NCI-H345 treated with DMSO at 0.1 percent for 48 hours (cell line): ENCODE measurements at regions not wholly inside any gene's neighbourhood (a gene's known extent, or its start where the extent isn't known, plus 50 kb on each side); places are given as distances from the start of the nearest gene placed in this dataset.
A peak's percentile ranks its signal among the peaks of the same experiment; 100 is the strongest.

Experiments used
- DNase-seq: peaks from one replicate; lab custom pipeline; 2025; ENCODE audit not compliant: unreplicated experiment; lab: John Stamatoyannopoulos, UW

DNA sequence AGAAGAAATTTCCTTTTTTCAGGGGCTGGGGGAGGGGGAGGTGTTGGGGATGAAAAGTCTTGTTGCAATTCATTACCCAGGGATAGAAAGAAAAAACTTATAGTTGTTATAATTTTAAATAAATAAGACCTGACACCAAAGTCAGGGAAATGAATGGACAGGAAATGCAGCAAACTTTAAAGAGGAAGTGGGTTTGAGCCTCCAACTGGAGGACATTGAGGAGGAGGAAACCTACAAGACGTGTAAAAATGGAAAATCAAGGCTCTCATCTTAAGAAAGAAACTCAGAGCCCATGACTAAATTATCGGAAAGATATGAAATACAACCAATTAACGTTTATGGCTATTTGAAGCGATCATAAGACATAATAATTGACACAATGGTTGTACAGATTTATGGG is 54.4 kb downstream of the NIBAN1 start:
- DNase-seq: no peak

DNA sequence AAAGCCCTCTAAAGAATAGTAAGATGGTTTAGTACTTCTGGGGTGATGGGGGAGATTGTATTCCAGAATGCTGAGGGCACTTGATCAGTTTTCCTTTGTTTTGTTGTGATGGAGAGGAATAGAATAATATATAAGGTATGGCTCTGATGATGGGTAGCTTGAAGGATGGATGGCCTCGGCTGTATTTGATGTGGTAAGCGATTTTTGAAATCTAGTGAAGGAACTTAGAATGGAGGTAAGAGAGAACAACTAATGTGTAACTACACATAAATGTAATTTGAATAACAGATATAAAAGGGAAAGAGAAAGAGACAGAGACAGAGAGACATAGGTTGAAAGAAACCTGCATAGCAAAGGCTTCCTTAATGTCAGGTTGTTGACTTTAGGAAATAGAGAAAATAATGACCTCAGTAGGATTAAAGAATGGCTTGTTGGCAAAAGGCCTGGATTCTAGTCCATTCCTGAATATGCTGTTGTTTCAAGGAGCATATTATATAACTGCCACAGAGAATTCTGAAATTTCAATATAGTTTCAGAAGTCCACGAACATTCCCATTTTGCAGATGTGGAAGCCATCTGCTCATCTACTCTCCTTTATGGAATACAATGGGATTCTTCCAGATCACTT is 58.7 kb downstream of the NIBAN1 start:
- DNase-seq: no peak

- no peak for DNase-seq
Observed at GRCh38 chr1:184914149-184914548, 60.2 kb downstream of the NIBAN1 start.

DNA sequence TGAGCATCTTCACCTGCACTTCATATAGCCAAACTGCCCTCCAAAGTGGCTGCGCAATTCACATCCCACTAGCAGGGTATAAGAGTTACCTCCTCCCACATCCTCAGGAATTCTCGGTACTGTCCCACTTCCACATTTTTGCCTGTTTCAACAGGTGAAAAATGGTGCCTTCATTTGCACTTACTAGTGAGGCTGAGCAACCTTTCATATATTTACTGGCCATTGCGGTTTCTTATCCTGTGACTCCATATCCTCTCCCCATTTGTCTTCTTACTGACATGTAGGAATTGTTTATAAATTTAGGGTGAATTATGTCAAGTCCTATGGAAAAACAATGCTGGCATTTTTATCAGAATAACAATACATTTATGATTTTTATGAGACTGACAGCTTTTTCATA is 61.9 kb downstream of the NIBAN1 start:
- no peak for DNase-seq

- no peak for DNase-seq
Observed at GRCh38 chr1:184911830-184912229, 62.5 kb downstream of the NIBAN1 start.

DNA sequence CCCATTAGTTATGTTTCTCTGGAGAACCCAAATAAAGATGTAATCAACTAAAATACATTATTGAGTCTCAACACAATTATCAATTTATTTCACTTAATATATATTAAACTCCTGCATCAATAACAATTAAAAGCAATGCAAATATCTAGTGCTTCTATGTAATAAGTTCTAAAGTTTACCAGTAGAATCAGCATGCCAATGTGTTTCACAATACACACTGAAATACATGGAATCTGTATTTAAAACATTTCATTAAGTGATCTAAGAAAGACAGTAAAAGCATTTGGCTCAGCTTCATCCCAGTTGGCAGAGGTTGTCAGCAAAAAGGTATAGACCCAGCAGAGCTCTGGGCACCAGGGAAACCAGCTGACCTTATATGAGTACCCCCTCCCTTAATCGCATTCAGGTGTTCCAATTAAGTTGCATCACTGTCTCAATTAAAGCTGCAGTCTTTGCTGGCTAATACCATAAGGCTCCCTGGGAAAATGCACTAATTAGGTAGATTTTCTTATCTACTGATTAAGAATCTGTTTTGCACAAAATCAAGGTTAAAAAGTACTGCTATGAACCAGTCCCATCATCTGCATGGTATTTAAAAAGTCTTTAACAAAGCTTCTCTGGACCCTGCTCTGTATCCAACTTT is 63.1 kb downstream of the NIBAN1 start:
- DNase-seq: no peak

DNA sequence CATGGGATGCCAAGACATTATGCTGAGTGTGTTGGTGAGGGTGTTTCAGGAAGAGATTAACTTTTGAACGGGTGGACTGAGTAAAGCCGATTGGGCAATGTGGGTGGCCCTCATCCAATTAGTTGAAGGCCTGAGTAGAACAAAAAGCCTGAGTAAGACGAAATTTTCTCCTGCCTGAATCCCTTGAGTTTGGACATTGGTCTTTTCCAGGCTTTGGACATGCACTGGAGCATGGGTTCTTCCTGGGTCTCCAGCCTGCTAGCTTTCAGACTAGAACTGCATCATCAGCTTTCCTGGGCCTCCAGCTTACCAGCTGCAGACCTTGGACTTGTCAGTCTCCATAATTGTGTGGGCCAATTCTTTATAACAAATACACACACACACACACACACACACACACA is 63.6 kb downstream of the NIBAN1 start:
- no peak for DNase-seq

DNA sequence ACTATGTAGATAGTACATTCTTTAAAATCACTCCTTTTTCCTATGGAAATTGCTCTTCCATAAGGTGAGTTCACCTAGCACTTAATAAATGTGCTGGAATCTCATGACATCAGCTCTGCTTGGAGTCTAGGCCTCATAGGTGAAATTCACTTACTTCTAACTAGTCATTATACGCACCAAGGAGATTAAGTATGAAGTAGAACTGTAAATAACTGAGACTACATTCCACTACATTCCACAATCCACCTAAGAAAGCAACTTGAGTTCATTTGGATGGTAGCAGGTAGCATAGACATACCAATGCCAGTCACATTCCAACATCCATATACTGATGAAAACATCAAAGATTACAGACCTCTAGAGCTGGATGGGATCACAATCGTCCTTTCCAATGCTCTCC is 64.3 kb downstream of the NIBAN1 start:
- no peak for DNase-seq

DNA sequence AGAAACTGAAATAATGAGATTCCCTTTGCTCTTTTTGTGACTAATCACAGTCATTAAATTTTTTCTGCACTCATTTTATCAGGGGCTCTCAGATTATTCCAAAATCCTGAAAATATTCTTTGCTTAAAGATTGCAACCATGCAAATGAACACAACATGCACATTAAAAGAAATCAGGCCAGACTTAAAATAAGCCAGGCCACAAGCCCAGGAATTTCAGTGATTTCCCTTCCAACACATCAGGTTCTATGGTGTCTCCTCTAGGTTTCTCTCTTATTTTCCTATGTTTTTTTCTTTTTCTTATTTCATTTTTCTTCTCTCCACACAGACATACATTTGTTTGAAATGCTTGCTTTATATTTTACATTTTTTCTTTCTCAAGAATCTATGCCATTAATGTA is 65.3 kb downstream of the NIBAN1 start:
- no peak for DNase-seq

GRCh38 chr1:184908506-184908905 is 65.8 kb downstream of the NIBAN1 start:
- DNase-seq: no peak

DNA sequence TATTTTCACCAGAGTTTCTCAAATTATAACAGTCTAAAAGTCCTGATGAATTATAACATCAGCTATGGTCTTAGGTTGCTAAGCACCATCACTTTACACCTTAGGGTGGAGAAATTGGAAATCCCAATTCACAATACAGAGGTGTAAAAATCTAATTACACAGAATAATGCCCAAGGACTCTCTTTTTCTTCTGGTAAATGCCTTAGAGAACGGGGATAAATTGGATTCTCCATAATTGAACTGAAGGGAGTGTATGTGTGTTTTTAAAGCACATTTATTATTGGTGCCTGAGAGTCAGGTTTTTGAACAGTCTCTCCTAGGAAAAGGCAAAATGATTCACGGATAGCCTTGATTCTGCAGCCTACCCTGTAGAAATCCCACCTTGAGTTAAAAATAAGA is 66.8 kb downstream of the NIBAN1 start:
- no peak for DNase-seq

DNA sequence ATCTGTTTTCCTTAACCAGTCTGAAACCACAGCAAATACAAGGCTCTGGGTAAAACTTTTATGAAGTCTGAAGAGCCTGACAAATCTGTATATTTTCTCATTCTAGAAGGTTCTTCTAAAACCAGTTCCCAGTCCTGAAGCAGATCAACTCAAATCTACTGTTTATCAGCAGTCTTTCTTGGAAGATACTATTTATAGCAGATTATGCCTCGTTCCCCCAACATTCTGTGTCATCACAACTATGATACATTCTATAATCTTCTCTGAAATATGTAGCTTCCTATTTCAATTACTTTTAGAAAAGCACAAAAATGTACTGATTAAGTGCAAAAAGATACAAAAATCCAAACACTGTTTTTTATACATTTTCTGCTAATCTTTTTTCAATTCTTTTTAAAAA is 67.5 kb downstream of the NIBAN1 start:
- no peak for DNase-seq

GRCh38 chr1:184905601-184906322 is 68.5 kb downstream of the NIBAN1 start:
- DNase-seq: peak; percentile 98

GRCh38 chr1:184903111-184903692 is 71.1 kb downstream of the NIBAN1 start:
- DNase-seq: no peak

- no peak for DNase-seq
Observed at GRCh38 chr1:184900507-184900906, 73.8 kb downstream of the NIBAN1 start.

DNA sequence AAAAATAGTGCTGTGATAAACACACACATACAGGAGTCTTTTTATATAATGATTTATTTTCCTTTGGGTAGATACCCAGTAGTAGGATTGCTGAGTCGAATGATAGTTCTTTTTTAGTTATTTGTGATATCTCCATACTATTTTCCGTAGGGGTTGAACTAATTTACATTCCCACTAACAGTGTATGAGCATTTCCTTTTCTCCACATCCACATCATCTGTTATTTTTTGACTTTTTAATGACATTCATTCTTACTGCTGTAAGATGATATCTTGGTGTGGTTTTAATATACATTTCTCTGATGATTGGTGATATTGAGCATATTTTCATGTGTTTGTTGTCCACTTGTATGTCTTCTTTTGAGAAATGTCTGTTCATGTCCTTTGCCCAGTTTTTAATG is 78.3 kb downstream of the NIBAN1 start:
- no peak for DNase-seq

GRCh38 chr1:184895086-184895485 is 79.2 kb downstream of the NIBAN1 start:
- no peak for DNase-seq

DNA sequence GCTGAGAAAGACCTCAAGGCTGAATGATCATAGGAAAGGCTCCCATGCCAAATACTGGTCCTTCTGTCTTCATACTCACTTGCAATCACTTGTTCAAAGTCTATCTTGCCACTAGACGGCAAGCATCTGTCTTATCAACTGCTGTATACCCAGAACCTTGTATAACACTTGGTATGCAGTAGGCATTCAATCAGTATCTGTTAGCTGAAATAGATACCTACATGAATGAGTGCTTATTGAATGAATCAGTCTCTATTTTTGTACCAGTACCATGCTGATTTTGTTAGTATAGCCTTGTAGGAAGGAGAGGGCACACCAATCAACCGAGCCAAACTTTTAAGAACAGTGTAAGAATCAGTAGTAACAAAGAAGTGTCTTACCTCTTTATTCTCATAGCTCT is 80.6 kb downstream of the NIBAN1 start:
- DNase-seq: no peak

DNA sequence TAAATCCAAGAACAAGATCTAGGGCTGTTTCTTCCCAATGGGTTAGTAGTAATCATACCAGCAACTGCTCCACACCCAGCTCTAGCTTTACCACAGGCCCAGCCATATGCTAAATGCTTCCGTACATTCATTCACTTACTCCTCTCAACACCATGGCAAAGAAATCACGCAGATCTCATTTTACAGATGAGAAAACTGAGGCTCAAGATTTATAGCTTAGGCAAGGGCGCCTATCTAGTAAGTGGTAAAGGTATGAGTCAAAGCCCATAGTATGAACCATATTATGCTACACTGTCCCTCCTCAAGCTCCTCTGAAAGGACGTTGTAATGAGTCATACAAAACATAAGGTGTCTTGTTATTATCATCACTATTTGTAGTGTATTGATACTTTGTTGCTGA is 82.2 kb downstream of the NIBAN1 start:
- DNase-seq: no peak

DNA sequence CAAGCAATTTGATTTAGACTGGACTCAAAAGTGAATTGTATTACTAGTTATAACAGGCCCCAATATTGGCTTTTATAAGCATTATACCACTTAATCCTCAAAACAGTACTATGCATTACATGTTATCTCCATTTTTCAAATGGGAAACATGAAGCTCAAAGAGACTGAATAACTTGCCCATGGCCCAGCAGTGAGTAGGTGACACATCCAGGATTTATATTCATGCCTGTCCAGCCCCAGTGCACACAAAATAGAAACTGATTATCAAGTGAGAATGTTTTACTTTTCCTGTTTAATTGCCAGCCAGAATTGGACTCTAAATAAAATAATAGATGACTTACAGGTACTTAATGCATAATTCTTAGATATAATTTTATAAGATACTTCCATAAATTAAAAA is 82.9 kb downstream of the NIBAN1 start:
- DNase-seq: no peak

- DNase-seq: no peak
Observed at GRCh38 chr1:184890539-184890973, 83.8 kb downstream of the NIBAN1 start.

GRCh38 chr1:184889902-184890301 is 84.4 kb downstream of the NIBAN1 start:
- DNase-seq: no peak
